ENCODE measurements at regions not wholly inside any gene's neighbourhood (a gene's known extent, or its start where the extent isn't known, plus 50 kb on each side); places are given as distances from the start of the nearest gene placed in this dataset.

- Histone ChIP-seq H2BK120ac (ENCODE audit: low read depth, low read length, poor library complexity, severe bottlenecking) (no peak overlapping the region), H3K79me2 (ENCODE audit: insufficient read depth, low read length) (no peaks in the 10 kb centered on the region), H4K5ac (ENCODE audit: insufficient read length, low read depth, low read length) (no peak overlapping the region), H3K27me3 (ENCODE audit: insufficient read depth, low read length) (no peaks in the 10 kb centered on the region), H3K9ac (ENCODE audit: extremely low read depth, insufficient read length, low read length) (no peak overlapping the region), H3K9me3 (ENCODE audit: control insufficient read depth, low read depth, low read length) (no peaks in the 10 kb centered on the region), H3K14ac (ENCODE audit: insufficient read depth, low read length) (no peak overlapping the region), H3K23ac (ENCODE audit: insufficient read length, low read depth, low read length) (no peak overlapping the region), H3K4ac (ENCODE audit: low read depth, low read length) (no peak overlapping the region), H3K18ac (ENCODE audit: insufficient read length, low read depth, low read length) (no peak overlapping the region), H2AK5ac (ENCODE audit: insufficient read length, low read length) (no peak overlapping the region), H3K79me1 (ENCODE audit: insufficient read depth, low read depth, low read length, poor library complexity, severe bottlenecking) (no peaks in the 10 kb centered on the region), H3K4me2 (ENCODE audit: insufficient read depth, insufficient read length, low read length) (no peak overlapping the region), H4K20me1 (ENCODE audit: control insufficient read depth, insufficient read depth, insufficient read length) (no peaks in the 10 kb centered on the region), H4K91ac (ENCODE audit: insufficient read length, low read depth, low read length) (no peak overlapping the region), H3T11ph (ENCODE audit: low read length) (no peak overlapping the region), H2BK20ac (ENCODE audit: low read depth, low read length, poor library complexity, severe bottlenecking) (no peak overlapping the region), H4K8ac (replicated peaks; ENCODE audit: insufficient read length, low read depth, low read length) (no peak overlapping the region), H3K56ac (ENCODE audit: insufficient read length, low read depth, low read length) (no peak overlapping the region), H2BK5ac (ENCODE audit: insufficient read length, low read length) (no peak overlapping the region), H3K27ac (ENCODE audit: insufficient read length, low read depth, low read length) (no peak overlapping the region), H3K4me1 (ENCODE audit: insufficient read depth, low read length) (no peaks in the 10 kb centered on the region), H2BK12ac (ENCODE audit: insufficient read length, low read depth, low read length) (no peak overlapping the region), H3K23me2 (ENCODE audit: insufficient read length, low read depth, low read length, poor library complexity, severe bottlenecking) (no peaks in the 10 kb centered on the region), H2BK15ac (ENCODE audit: low read depth, low read length) (no peak overlapping the region), H2AFZ (ENCODE audit: low read length) (no peak overlapping the region)
- Mint-ChIP-seq H3K36me3 (ENCODE audit: insufficient read depth in 1 of 3, low read depth in 3 of 3) (no peaks in the 10 kb centered on the region), H3K4me3 (no peak overlapping the region), H3K27ac (no peak overlapping the region), H3K27me3 (ENCODE audit: low read depth) (no peaks in the 10 kb centered on the region), H3K9me3 (peaks cover 0 to 3% of the 10 kb centered on the region in 2 experiments; a peak in 1 of 5 replicates), H3K4me1 (no peaks in the 10 kb centered on the region)
- no peak for DNase-seq
- TF ChIP-seq CTCF (conservative IDR thresholded peaks at IDR 0.05): no peak
- WGBS (ENCODE audit: extremely low coverage, insufficient read length, low lambda C conversion rate): no CpG with 5 or more reads among the region's 5 CpGs
Measured at GRCh38 chr13:63337921-63338320, 1922.3 kb upstream of the PCDH20 start.
